ENCODE measurements at regions not wholly inside any gene's neighbourhood (a gene's known extent, or its start where the extent isn't known, plus 50 kb on each side); places are given as distances from the start of the nearest gene placed in this dataset.

- no peak for TF ChIP-seq CTCF (conservative IDR thresholded peaks at IDR 0.05 in 1 of 2, IDR thresholded peaks at IDR 0.05 in 1 of 2; ENCODE audit: extremely low read depth in 1 of 2, insufficient read depth in 1 of 2, low read depth in 1 of 2, low read length in 2 of 2)
- no peak for TF ChIP-seq EZH2 (IDR thresholded peaks at IDR 0.05; ENCODE audit: borderline replicate concordance, low read length)
These were observed 100.4 kb upstream of the SEMA6D start for GRCh38 chr15:47616876-47617275.
